GM19023 (cell line): ENCODE measurements at regions not wholly inside any gene's neighbourhood (a gene's known extent, or its start where the extent isn't known, plus 50 kb on each side); places are given as distances from the start of the nearest gene placed in this dataset.
"Not testable (repeated sequence)": the region's sequence is repeated elsewhere in the genome, so short reads cannot be mapped to it uniquely, and the experiment has no call there.

ENCODE experiments used
- ATAC-seq: cut with Tn5 transposase; IDR thresholded peaks from one replicate; pipeline ENCODE4 v1.9.1; 2021; ENCODE audit warnings: mild to moderate bottlenecking, moderate library complexity; ENCODE audit not compliant: unreplicated experiment

- no peak for ATAC-seq
These were observed 607.8 kb upstream of the ZFP42 start for GRCh38 chr4:187387739-187388138.

GRCh38 chr4:187389420-187389819, 606.2 kb upstream of the ZFP42 start:
- ATAC-seq, result no peak

GRCh38 chr4:187390646-187391045, 604.9 kb upstream of the ZFP42 start:
- no peak for ATAC-seq

- ATAC-seq, result no peak
These were observed 601.8 kb upstream of the ZFP42 start for GRCh38 chr4:187393531-187394344.

DNA sequence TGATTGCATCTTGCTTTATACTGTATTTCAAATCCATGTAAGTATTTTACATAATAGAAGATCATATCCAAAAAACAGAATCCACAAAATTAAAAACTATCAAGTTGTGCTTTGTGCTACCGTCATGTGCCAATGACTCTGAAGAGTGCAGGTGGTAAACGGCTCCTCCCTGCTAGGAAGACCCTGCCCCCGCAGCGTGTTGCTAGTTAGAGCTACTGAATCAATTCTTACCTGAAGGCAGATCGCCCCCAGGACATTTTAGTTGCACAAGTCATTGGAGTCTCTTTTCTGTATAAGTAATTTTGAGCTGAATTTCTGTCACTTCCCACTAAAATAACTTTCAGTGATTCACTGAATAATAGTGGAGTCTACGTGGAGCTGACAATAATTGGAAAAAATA, 599.5 kb upstream of the ZFP42 start:
- no peak for ATAC-seq

DNA sequence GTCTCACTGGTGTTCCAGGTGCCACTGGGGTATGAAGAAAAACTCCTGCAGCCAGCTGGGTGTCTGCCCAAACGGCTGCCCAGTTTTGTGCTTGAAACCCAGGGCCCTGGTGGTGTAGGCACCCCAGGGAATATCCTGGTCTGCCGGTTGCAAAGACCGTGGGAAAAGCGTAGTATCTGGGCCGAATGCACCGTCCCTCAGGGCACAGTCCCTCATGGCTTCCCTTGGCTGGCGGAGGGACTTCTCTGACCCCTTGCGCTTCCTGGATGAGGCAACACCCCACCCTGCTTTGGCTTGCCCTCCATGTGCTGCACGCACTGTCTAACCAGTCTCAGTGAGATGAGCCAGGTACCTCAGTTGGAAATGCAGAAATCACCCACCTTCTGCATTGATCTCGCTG, 587.1 kb upstream of the ZFP42 start:
- ATAC-seq, result not testable (repeated sequence)

DNA sequence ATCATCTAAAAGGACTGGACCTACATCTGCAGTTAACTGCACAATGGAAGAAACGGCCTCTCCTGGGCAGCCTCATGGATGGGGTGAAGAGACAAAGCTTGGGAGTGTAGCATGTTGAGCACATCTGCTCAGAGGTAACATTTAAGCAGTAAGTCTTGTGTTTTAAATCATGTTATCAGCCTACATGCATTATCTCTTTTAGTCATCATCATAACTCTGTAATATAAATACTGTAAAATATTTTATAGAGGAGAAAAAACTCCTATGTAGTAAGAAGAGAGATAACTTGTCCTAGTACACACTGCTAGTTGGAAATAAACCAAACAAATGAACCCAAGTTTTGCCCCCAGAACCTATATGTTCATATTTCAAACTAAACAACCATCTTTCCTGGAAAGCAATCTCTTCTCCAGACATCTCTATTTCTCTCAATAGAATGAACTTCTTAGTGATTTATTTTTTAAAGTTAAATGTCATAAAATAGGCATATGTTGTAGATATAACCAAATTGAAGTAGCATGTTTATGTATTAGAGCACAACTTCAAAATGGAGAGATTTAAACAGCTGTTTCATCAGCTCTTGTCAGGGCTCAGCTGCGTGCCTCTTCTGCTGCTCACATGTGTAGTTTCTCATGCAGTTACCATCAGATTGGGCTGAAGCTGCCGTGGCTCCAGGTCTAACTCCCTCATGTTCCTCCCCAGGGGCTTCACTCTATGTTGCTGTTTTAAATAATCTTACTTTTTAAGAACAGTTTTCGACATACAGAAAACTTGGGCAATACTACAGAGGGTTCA, 581.8 kb upstream of the ZFP42 start:
- ATAC-seq, result no peak

DNA sequence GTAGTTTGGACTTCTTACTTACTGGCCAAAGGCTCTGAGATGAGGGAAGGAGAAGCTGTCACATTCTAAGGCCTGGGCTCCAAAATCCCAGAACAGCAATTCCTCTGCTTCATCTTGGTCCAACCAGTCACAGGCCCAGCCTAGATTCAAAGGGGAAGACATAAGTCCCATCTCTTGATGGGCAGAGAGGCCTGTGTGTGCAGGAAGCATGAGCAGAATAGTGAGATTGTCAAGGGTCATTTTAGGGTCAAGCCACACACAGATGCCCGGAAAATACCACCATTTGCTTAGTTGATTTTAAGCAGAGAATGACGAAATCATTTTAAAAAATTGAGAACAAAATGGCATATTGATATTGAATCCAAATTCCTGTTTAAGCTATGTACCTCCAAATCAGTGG, 580.9 kb upstream of the ZFP42 start:
- ATAC-seq, result no peak

DNA sequence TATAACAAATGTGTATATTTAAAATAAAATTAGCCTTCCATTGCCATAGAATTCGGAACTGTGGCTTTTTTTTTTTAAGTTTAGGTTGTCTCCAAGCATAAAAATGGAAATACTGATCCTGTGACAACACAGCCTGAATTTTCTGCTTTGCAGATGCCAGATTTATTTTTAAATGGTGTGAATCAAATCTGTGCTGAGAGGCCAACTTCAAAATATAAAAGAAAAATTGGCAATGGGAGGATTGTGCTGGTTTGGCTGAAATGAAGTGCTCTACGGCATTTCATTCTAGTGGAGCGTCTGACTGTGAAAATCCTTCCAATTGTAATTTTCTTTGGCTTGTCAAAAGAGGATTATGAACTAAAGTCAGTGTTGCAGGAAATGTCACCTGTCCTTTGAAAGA, 580.3 kb upstream of the ZFP42 start:
- no peak for ATAC-seq

- ATAC-seq, result no peak
These were observed 579.4 kb upstream of the ZFP42 start for GRCh38 chr4:187416216-187416615.

- ATAC-seq, result no peak
These were observed 577.9 kb upstream of the ZFP42 start for GRCh38 chr4:187417721-187418120.

GRCh38 chr4:187422655-187423054, 572.9 kb upstream of the ZFP42 start:
- ATAC-seq, result no peak

DNA sequence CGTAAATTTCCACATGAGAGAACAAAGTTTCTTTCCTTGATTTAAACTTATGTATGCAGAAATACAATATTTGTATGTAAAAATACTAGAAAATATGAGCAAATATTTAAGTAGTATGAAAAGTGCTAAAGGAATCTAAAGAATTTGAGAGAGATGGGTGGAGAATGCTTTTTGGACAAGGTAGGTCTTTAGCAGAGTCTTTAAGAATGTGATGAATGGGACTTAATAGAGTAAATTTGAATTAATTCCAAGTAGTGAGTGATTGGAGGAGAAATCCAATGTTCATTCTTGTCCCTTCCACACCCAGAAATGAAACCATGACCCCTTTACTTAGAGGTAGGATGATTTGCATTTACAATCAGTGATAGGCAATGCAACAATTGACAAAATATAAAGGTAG, 570.9 kb upstream of the ZFP42 start:
- no peak for ATAC-seq

GRCh38 chr4:187426511-187426910, 569.1 kb upstream of the ZFP42 start:
- ATAC-seq, result no peak

DNA sequence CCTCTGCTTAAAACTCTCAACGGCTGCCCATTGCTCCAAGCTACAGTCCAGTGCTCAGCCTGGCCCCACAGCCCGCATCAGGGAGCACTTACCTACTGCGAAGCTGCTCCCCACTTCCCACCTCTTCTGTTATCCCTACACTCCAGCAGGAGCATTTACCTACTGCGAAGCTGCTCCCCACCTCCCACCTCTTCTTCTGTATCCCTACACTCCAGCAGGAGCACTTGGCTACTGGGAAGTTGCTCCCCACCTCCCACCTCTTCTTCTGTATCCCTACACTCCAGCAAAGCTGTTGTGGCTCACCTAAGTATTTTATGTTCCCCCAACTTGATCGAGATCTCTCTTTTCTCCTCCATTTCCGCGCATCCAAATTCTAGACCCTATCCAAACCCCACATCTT, 563.3 kb upstream of the ZFP42 start:
- no peak for ATAC-seq

GRCh38 chr4:187433141-187433540, 562.4 kb upstream of the ZFP42 start:
- ATAC-seq, result no peak

DNA sequence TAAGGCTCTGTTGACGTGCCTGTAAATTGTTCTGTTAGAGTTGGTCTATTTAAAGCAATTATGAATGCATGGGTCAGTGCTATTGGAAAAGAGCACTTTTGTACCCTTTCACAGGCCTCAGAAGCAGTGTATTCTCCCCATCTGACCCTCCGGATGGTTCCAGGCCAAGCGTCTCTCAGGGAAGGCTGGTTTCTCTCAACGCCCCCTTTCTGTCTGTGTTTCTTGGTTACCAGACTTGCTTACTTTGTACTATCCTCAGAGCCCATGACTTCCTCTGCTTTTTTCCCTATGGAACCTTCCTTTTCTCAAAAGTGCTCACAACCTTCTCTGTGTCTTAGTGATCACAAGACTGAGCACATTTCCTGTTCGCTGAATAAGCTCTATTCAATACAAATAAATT, 559.3 kb upstream of the ZFP42 start:
- ATAC-seq, result no peak

GRCh38 chr4:187444061-187444460, 551.5 kb upstream of the ZFP42 start:
- ATAC-seq, result no peak

- no peak for ATAC-seq
These were observed 545.9 kb upstream of the ZFP42 start for GRCh38 chr4:187449702-187450101.

DNA sequence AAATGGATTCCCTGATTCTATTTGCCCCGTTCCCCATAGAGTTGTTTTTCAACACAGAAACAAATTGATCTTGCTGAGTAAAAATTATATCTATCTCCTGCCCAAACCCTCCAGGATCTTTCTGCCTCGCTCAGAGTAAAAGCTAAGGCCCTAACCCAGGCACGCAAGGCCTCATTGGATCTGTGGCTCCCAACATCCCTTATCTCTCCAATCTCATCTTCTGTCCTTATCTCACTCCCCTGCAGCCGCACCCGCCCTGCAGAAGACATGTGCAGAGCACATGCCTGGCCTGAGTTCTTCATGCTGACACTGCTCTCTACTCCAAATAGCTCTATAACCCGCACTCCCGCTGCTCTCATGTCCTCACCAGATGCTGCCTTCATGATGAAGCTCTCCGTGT, 543.8 kb upstream of the ZFP42 start:
- ATAC-seq, result no peak

- no peak for ATAC-seq
These were observed 535.6 kb upstream of the ZFP42 start for GRCh38 chr4:187460016-187460415.

- no peak for ATAC-seq
These were observed 531.0 kb upstream of the ZFP42 start for GRCh38 chr4:187464573-187464972.
